ENCODE measurements at regions not wholly inside any gene's neighbourhood (a gene's known extent, or its start where the extent isn't known, plus 50 kb on each side); places are given as distances from the start of the nearest gene placed in this dataset.

GRCh38 chr2:142306131-142306530 lies 175.3 kb upstream of the LRP1B start:
- no peak for TF ChIP-seq GATA2 (IDR thresholded peaks at IDR 0.05; ENCODE audit: low read depth, low read length)
- TF ChIP-seq GATA3 (IDR thresholded peaks at IDR 0.05; ENCODE audit: low read depth, low read length), result no peak
